HepG2 (cell line): ENCODE measurements at regions not wholly inside any gene's neighbourhood (a gene's known extent, or its start where the extent isn't known, plus 50 kb on each side); places are given as distances from the start of the nearest gene placed in this dataset.

Source experiments
- ATAC-seq: fragments of 200-7000 bp; cut with Tn5 transposase; 3 replicates; pipeline ENCODE4 v1.9.1; 2020; ENCODE audit warnings: mild to moderate bottlenecking, moderate library complexity
- BruUV-seq: library from RNA; stranded (reverse); fragments of 400-500 nt; replicated peaks from 2 replicates; lab custom pipeline; 2021; lab: Mats Ljungman, UMichigan
- CTCF ChIA-PET: fragments of 300-600 bp; formaldehyde crosslinking; extraction: SDS; loops from one replicate; lab custom pipeline; 2021; ENCODE audit warnings: low total read pairs, inconsistent platforms, low intra/inter-chr PET ratio; lab: Yijun Ruan, JAX
- POLR2A ChIA-PET: fragments of 350-600 bp; sonication (Branson Sonifier 250); formaldehyde crosslinking; loops from one replicate; lab custom pipeline; 2020; ENCODE audit warnings: antibody characterized with exemption, inconsistent platforms; lab: Yijun Ruan, JAX
- DNase-seq: peaks from one replicate; pipeline ENCODE4 v3.0.0-alpha.2; 2015; ENCODE audit warnings: low spot score
- FAIRE-seq: peaks from 3 replicates; lab custom pipeline; 2011; peaks lifted over from hg19 to GRCh38; lab: Jason Lieb, UNC
- H2AFZ ChIP-seq: one replicate; pipeline ENCODE4 v1.6.1; 2011; ENCODE audit warnings: low read length, inconsistent platforms
- H3K27ac ChIP-seq: fragments of 300-600 bp; 3 replicates; pipeline ENCODE4 v1.8.0; 2011; ENCODE audit warnings: mixed run types, mild to moderate bottlenecking, mixed read lengths, low read length, inconsistent platforms; ENCODE audit not compliant: insufficient read depth; ENCODE audit errors: extremely low read length
- H3K27me3 ChIP-seq, 2 experiments: fragments of 200-600 bp in 1 of 2; 2 replicates in 1 of 2; 3 replicates in 1 of 2; pipeline versions ENCODE4 v1.6.0 to v1.8.0; 2011; ENCODE audit warnings: low read length in 2 of 2, mild to moderate bottlenecking in 2 of 2, moderate library complexity in 2 of 2, inconsistent platforms in 1 of 2; ENCODE audit not compliant: insufficient read depth in 2 of 2, control insufficient read depth in 1 of 2
- H3K36me3 ChIP-seq, 2 experiments: fragments of 200-600 bp in 1 of 2; replicated peaks in 1 of 2; 2 replicates in 1 of 2; 3 replicates in 1 of 2; pipeline versions ENCODE4 v1.5.1 to v1.8.0; 2011; ENCODE audit warnings: low read length in 2 of 2, inconsistent platforms in 1 of 2; ENCODE audit not compliant: insufficient read depth in 2 of 2, control insufficient read depth in 1 of 2
- H3K4me1 ChIP-seq: 2 replicates; pipeline ENCODE4 v1.5.1; 2012; ENCODE audit warnings: low read length, inconsistent platforms; ENCODE audit not compliant: insufficient read depth
- H3K4me2 ChIP-seq: 2 replicates; pipeline ENCODE4 v1.6.0; 2011; ENCODE audit warnings: low read depth, low read length, inconsistent platforms
- H3K4me3 ChIP-seq, 3 experiments: fragments of 200-600 bp in 1 of 3; sonication (generic), shearing (Covaris generic) in 1 of 3; replicated peaks in 1 of 3; 2 replicates each; pipeline ENCODE4 v1.5.1; 2011 to 2016; ENCODE audit warnings: low read length in 3 of 3, inconsistent platforms in 2 of 3, low read depth in 2 of 3, mild to moderate bottlenecking in 2 of 3, control low read depth in 1 of 3, mixed read lengths in 1 of 3; ENCODE audit not compliant: insufficient read depth in 1 of 3
- H3K79me2 ChIP-seq: one replicate; pipeline ENCODE4 v1.6.1; 2011; ENCODE audit warnings: low read length, inconsistent platforms; ENCODE audit not compliant: insufficient read depth
- H3K9ac ChIP-seq: 2 replicates; pipeline ENCODE4 v1.6.0; 2011; ENCODE audit warnings: mild to moderate bottlenecking, low read depth, low read length, inconsistent platforms; ENCODE audit not compliant: insufficient read depth
- H3K9me3 ChIP-seq: 2 replicates; pipeline ENCODE4 v1.5.1; 2012; ENCODE audit warnings: mild to moderate bottlenecking, low read length
- H4K20me1 ChIP-seq: 2 replicates; pipeline ENCODE4 v1.6.0; 2011; ENCODE audit warnings: inconsistent platforms, mild to moderate bottlenecking, low read length, moderate library complexity; ENCODE audit not compliant: insufficient read depth
- ATF7-NPFF ChIP-seq: sonication (generic); formaldehyde crosslinking; IDR thresholded peaks from 2 replicates; pipeline ENCODE4 v1.8.1; 2023; ENCODE audit warnings: mild to moderate bottlenecking, low read depth, missing genetic modification reagents, moderate library complexity
- BHLHE40 ChIP-seq: IDR thresholded peaks from 2 replicates; pipeline ENCODE4 v1.6.1; 2011; ENCODE audit warnings: low read length, improper control_type of control experiment
- BRCA1 ChIP-seq: sonication (generic); formaldehyde crosslinking; IDR thresholded peaks from 2 replicates; pipeline ENCODE4 v1.4.0; 2020; ENCODE audit warnings: missing genetic modification reagents
- CCAR2 ChIP-seq: fragments of 200-400 bp; formaldehyde crosslinking; optimal IDR thresholded peaks from 2 replicates; pipeline ENCODE3; 2018; ENCODE audit warnings: low read depth, mild to moderate bottlenecking, low read length, moderate library complexity
- FOSL1 ChIP-seq: sonication (generic); formaldehyde crosslinking; IDR thresholded peaks from 2 replicates; pipeline ENCODE4 v1.9.0; 2021; ENCODE audit warnings: missing genetic modification reagents, borderline replicate concordance
- FOXA3 ChIP-seq: IDR thresholded peaks from 2 replicates; pipeline ENCODE4 v1.6.1; 2016; ENCODE audit warnings: missing genetic modification reagents, missing compliant biosample characterization
- HDAC1 ChIP-seq: sonication (generic); formaldehyde crosslinking; IDR thresholded peaks from 2 replicates; pipeline ENCODE4 v1.5.1; 2020; ENCODE audit warnings: mild to moderate bottlenecking, missing genetic modification reagents
- HDAC2 ChIP-seq: sonication (generic); formaldehyde crosslinking; IDR thresholded peaks from 2 replicates; pipeline ENCODE4 v1.4.0; 2020; ENCODE audit warnings: missing genetic modification reagents
- HMGXB3 ChIP-seq: sonication (generic); formaldehyde crosslinking; IDR thresholded peaks from 2 replicates; pipeline ENCODE4 v1.4.0; 2020; ENCODE audit warnings: missing genetic modification reagents, borderline replicate concordance
- KDM6A ChIP-seq: IDR thresholded peaks from 2 replicates; pipeline ENCODE4 v1.6.1; 2016; ENCODE audit warnings: low read depth
- ONECUT2 ChIP-seq: sonication (generic); formaldehyde crosslinking; IDR thresholded peaks from 2 replicates; pipeline ENCODE4 v1.4.0; 2020; ENCODE audit warnings: missing genetic modification reagents
- SIN3B ChIP-seq: fragments of 150-350 bp; IDR thresholded peaks from 2 replicates; pipeline ENCODE4 v1.6.1; 2014; ENCODE audit warnings: low read length
- SMAD9 ChIP-seq: sonication (generic); formaldehyde crosslinking; IDR thresholded peaks from 2 replicates; pipeline ENCODE4 v1.5.1; 2020; ENCODE audit warnings: mild to moderate bottlenecking, missing genetic modification reagents
- TOE1 ChIP-seq: sonication (generic); formaldehyde crosslinking; IDR thresholded peaks from 2 replicates; pipeline ENCODE4 v1.4.0; 2020; ENCODE audit warnings: mild to moderate bottlenecking, missing genetic modification reagents
- ZNF3 ChIP-seq: IDR thresholded peaks from 2 replicates; pipeline ENCODE4 v1.7.0; 2017; ENCODE audit warnings: inconsistent platforms
- ZNF451 ChIP-seq: sonication (generic); formaldehyde crosslinking; IDR thresholded peaks from 2 replicates; pipeline ENCODE4 v1.5.0; 2020; ENCODE audit warnings: mild to moderate bottlenecking, missing genetic modification reagents
- ZNF629 ChIP-seq: sonication (generic); formaldehyde crosslinking; conservative IDR thresholded peaks from 2 replicates; pipeline ENCODE4 v1.5.0; 2020; ENCODE audit warnings: missing genetic modification reagents
- ZNF644 ChIP-seq: IDR thresholded peaks from 2 replicates; pipeline ENCODE4 v1.6.1; 2016; ENCODE audit warnings: low read depth
- ZSCAN20 ChIP-seq: sonication (generic); formaldehyde crosslinking; IDR thresholded peaks from 2 replicates; pipeline ENCODE4 v1.4.0; 2020; ENCODE audit warnings: missing genetic modification reagents, mild to moderate bottlenecking, borderline replicate concordance
- WGBS: methylation state at CpG from one replicate; pipeline ENCODE4 v1.1.6; 2017; ENCODE audit warnings: low lambda C conversion rate; 5-methylcytosine and 5-hydroxymethylcytosine counted together
- in situ Hi-C: cut with HindIII; loops from 2 replicates; pipeline ENCODE4 v1.10.0; 2017; ENCODE audit warnings: low pct_unique_long_range_greater_than_20kb; ENCODE audit not compliant: extremely low pct_ligation_motif_present
- intact Hi-C: fragments of 100-400 bp; cut with micrococcal nuclease; formaldehyde crosslinking; loops from one replicate; pipeline ENCODE4 v1.10.0; 2022; ENCODE audit not compliant: unreplicated experiment
- TF ChIP-seq, protein P1 (sequence below): sonication (generic); formaldehyde crosslinking; IDR thresholded peaks from 2 replicates; pipeline ENCODE4 v1.4.0; 2020; ENCODE audit warnings: low read depth, mild to moderate bottlenecking, missing genetic modification reagents
- TF ChIP-seq, protein P2 (sequence below): sonication (generic); formaldehyde crosslinking; IDR thresholded peaks from 2 replicates; pipeline ENCODE4 v1.5.0; 2020; ENCODE audit warnings: missing genetic modification reagents

GRCh38 chr13:73428137-73428536 is 369.3 kb downstream of the KLF5 start (continued):
- no peak for TF ChIP-seq TOE1
- TF ChIP-seq, protein P1, sequence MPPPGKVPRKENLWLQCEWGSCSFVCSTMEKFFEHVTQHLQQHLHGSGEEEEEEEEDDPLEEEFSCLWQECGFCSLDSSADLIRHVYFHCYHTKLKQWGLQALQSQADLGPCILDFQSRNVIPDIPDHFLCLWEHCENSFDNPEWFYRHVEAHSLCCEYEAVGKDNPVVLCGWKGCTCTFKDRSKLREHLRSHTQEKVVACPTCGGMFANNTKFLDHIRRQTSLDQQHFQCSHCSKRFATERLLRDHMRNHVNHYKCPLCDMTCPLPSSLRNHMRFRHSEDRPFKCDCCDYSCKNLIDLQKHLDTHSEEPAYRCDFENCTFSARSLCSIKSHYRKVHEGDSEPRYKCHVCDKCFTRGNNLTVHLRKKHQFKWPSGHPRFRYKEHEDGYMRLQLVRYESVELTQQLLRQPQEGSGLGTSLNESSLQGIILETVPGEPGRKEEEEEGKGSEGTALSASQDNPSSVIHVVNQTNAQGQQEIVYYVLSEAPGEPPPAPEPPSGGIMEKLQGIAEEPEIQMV: no peak

GRCh38 chr13:73422973-73423372 is 364.2 kb downstream of the KLF5 start:
- Histone ChIP-seq H3K4me1 (no peaks in the 10 kb centered on the region), H3K27me3 (no peaks in the 10 kb centered on the region), H3K9me3 (no peaks in the 10 kb centered on the region), H3K27ac (no peak overlapping the region), H3K9ac (no peak overlapping the region), H3K36me3 (no peaks in the 10 kb centered on the region), H3K4me3 (no peak overlapping the region), H4K20me1 (no peaks in the 10 kb centered on the region), H3K79me2 (no peaks in the 10 kb centered on the region), H2AFZ (no peak overlapping the region), H3K4me2 (no peak overlapping the region)
- POLR2A ChIA-PET: no interaction called here
- intact Hi-C loops (no loop called here), in situ Hi-C loops (loop anchor here (25.0 kb wide), 1 partner anchor 361 kb away; the partner anchor contains the start of gene KLF5)
- CTCF ChIA-PET: no interaction called here
- ATAC-seq (no peak), FAIRE-seq (no peak), DNase-seq (no peak)
- 0% methylated on average over 2 of the region's 2 CpGs for WGBS
- TF ChIP-seq ZNF629 (CRISPR knock-in tag) (no peak), CCAR2 (no peak), ATF7-NPFF (CRISPR knock-in tag) (no peak), KDM6A (CRISPR knock-in tag) (no peak), HDAC1 (CRISPR knock-in tag) (no peak), ZNF451 (CRISPR knock-in tag) (no peak), ONECUT2 (CRISPR knock-in tag) (no peak), BRCA1 (CRISPR knock-in tag) (no peak), BHLHE40 (no peak), SIN3B (no peak), SMAD9 (CRISPR knock-in tag) (no peak), FOXA3 (CRISPR knock-in tag) (no peak), ZNF644 (no peak), HMGXB3 (CRISPR knock-in tag) (no peak), ZNF3 (CRISPR knock-in tag) (no peak), ZSCAN20 (CRISPR knock-in tag) (no peak), HDAC2 (CRISPR knock-in tag) (no peak), FOSL1 (CRISPR knock-in tag) (no peak)
- TF ChIP-seq, protein P2, sequence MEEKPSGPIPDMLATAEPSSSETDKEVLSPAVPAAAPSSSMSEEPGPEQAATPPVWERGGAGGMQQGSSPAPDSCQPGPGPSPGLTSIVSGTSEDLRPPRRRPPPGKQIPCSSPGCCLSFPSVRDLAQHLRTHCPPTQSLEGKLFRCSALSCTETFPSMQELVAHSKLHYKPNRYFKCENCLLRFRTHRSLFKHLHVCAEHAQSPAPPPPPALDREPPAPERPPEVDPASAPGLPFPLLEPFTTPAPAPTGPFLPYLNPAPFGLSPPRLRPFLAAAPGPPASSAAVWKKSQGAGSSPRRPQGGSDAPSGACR (CRISPR knock-in tag): no peak
- no TSS peak for BruUV-seq
